ENCODE measurements at regions not wholly inside any gene's neighbourhood (a gene's known extent, or its start where the extent isn't known, plus 50 kb on each side); places are given as distances from the start of the nearest gene placed in this dataset.

DNA sequence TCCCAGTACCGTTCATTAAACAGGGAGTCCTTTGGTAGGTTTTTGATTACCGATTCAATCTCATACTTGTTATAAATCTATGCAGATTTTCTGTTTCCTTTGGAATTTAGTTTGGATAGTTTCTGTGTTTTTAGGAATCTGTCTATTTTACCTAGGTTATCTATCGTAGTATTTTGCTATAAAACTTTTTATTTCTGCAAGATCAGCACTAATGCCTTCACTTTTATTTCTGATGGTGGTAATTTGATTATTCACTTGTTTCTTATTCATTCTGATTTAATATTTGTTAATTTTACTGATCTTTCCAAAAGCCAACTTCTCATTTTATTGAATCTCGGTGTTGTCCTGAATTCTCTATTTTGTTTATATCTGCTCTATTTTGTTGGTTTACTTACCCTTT, 577.7 kb upstream of the NRG3 start:
- H3K4me1 ChIP-seq, result no peaks in the 10 kb centered on the region
- TF ChIP-seq, protein P1, sequence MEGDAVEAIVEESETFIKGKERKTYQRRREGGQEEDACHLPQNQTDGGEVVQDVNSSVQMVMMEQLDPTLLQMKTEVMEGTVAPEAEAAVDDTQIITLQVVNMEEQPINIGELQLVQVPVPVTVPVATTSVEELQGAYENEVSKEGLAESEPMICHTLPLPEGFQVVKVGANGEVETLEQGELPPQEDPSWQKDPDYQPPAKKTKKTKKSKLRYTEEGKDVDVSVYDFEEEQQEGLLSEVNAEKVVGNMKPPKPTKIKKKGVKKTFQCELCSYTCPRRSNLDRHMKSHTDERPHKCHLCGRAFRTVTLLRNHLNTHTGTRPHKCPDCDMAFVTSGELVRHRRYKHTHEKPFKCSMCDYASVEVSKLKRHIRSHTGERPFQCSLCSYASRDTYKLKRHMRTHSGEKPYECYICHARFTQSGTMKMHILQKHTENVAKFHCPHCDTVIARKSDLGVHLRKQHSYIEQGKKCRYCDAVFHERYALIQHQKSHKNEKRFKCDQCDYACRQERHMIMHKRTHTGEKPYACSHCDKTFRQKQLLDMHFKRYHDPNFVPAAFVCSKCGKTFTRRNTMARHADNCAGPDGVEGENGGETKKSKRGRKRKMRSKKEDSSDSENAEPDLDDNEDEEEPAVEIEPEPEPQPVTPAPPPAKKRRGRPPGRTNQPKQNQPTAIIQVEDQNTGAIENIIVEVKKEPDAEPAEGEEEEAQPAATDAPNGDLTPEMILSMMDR (IDR thresholded peaks at IDR 0.05), result no peak
- H3K36me3 ChIP-seq, result no peaks in the 10 kb centered on the region
- no peak for ATAC-seq
- DNase-seq, result no peak
- H3K9me3 ChIP-seq, result peaks cover 3% of the 10 kb centered on the region
- no peaks in the 10 kb centered on the region for H3K27me3 ChIP-seq (ENCODE audit: low read depth)
- intact Hi-C loops (cut with DNase I), result no loop called here
- H3K4me3 ChIP-seq, result no peak overlapping the region
- no peak overlapping the region for H3K27ac ChIP-seq

DNA sequence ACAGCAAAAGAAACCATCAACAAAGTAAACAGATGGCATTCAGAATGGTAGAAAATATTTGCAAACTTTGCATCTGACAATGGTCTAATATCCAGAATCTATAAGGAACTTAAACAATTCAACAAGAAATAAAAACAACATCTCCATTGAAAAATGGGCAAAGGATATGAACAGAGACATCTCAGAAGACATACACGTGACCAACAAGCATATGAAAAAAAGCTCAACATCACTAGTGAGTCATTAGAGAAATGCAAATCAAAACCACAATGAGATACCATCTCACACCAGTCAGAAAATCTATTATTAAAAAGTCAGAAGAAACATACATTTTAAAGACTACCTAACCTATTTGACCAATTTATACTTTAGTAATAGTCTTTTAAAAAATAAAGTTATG, 571.3 kb upstream of the NRG3 start:
- H3K27me3 ChIP-seq (ENCODE audit: low read depth), result no peaks in the 10 kb centered on the region
- intact Hi-C loops (cut with DNase I), result no loop called here
- DNase-seq, result no peak
- H3K4me1 ChIP-seq, result no peaks in the 10 kb centered on the region
- H3K9me3 ChIP-seq, result peaks cover 3% of the 10 kb centered on the region
- H3K36me3 ChIP-seq, result no peaks in the 10 kb centered on the region
- H3K27ac ChIP-seq, result no peak overlapping the region
- ATAC-seq, result no peak
- TF ChIP-seq, protein P1 (IDR thresholded peaks at IDR 0.05), result no peak
- H3K4me3 ChIP-seq, result no peak overlapping the region

DNA sequence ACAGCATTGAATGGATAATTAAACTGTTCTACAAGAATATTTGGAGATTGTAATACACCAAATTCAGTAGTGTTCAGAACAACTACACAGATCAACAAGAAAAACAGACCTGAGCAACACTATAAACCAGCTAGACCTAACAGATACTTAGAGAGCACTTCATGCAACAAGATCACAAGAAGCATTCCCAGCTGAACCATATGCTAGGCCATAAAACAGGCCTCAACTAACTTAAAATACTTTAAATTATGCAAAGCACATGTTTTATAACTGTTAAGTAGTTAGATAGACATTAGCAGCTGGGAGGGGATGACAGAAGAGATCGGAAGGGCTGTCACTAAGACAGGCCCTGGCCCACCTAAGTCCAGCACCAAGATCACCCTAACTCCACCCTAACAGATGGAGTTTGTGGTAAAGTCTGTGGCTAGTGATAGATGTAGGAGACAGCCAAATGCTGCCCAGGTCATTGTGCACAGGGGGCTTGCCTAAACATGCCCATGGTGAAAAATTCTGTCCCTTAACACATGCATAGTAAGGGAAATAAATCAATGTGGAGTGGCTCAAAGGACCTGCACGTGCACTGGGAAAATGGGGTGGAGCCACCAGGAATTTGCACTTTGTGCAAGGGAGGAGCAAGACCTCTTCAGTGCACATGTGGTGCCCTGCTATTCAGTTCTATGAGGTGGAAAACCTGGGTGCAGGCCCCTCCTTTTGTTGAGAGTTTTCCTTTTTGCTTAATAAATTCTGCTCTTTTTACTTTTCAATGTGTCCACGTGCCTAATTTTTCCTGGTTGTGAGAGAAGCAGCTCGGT, 567.8 kb upstream of the NRG3 start:
- Histone ChIP-seq H3K9me3 (no peaks in the 10 kb centered on the region), H3K4me3 (no peak overlapping the region), H3K36me3 (no peaks in the 10 kb centered on the region), H3K27ac (no peak overlapping the region), H3K4me1 (no peaks in the 10 kb centered on the region), H3K27me3 (ENCODE audit: low read depth) (no peaks in the 10 kb centered on the region)
- no peak for ATAC-seq
- TF ChIP-seq, protein P1 (IDR thresholded peaks at IDR 0.05), result no peak
- DNase-seq, result no peak
- intact Hi-C loops (cut with DNase I), result no loop called here

DNA sequence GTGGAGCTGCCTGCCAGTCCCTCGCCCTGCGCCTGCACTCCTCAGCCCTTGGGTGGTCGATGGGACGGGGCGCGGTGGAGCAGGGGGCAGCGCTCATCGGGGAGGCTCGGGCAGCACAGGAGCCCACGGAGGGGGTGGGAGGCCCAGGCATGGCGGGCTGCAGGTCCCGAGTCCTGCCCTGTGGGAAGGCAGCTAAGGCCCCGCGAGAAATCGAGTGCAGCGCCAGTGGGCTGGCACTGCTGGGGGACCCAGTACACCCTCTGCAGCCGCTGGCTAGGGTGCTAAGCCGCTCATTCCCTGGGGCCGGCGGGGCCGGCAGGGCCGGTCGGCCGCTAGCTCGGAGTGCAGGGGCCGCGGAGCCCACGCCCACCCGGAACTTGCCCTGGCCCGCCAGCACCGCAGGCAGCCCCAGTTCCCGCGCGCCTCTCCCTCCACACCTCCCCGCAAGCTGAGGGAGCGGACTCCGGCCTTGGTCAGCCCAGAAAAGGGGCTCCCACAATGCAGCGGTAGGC, 565.9 kb upstream of the NRG3 start:
- TF ChIP-seq, protein P1 (IDR thresholded peaks at IDR 0.05), result no peak

DNA sequence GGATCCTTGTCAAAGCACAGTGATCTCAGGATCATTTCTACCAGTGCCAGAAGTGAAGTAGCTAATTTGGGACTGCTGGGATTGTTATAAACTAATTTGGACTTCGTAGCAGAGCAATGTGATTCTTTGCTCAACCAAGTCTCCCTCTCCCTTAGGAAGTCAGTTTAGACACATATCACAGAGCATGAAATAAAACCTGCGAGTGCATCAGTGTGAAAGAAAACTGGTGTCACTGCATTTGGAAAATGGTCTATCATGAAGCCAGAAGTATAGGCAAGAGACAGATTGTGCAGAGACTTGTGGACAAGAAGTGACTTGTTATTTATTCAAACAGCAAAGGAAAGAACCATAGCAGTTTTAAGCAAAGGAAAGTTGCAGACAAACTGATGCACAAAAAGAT, 560.5 kb upstream of the NRG3 start:
- Histone ChIP-seq H3K27me3 (ENCODE audit: low read depth) (no peaks in the 10 kb centered on the region), H3K9me3 (no peaks in the 10 kb centered on the region), H3K4me3 (no peak overlapping the region), H3K4me1 (no peaks in the 10 kb centered on the region), H3K27ac (no peak overlapping the region), H3K36me3 (no peaks in the 10 kb centered on the region)
- DNase-seq (no peak), ATAC-seq (no peak)
- TF ChIP-seq, protein P1 (IDR thresholded peaks at IDR 0.05), result no peak
- intact Hi-C loops (cut with DNase I), result no loop called here

More for the DNA sequence above, 565.9 kb upstream of the NRG3 start:
- intact Hi-C loops (cut with DNase I), result no loop called here
- no peak overlapping the region for H3K27ac ChIP-seq
- H3K4me3 ChIP-seq, result no peak overlapping the region
- H3K9me3 ChIP-seq, result no peaks in the 10 kb centered on the region
- no peaks in the 10 kb centered on the region for H3K27me3 ChIP-seq (ENCODE audit: low read depth)
- no peak for DNase-seq
- ATAC-seq, result no peak
- no peaks in the 10 kb centered on the region for H3K36me3 ChIP-seq
- no peaks in the 10 kb centered on the region for H3K4me1 ChIP-seq

All from lower lobe of right lung (tissue), 2 donors.